ENCODE measurements at regions not wholly inside any gene's neighbourhood (a gene's known extent, or its start where the extent isn't known, plus 50 kb on each side); places are given as distances from the start of the nearest gene placed in this dataset.

- no peak for DNase-seq (ENCODE audit: low read depth, low spot score)
- H3K4me3 ChIP-seq (ENCODE audit: low read length): no peak overlapping the region
Observed at GRCh38 chr4:53923921-53924320, 140.5 kb downstream of the CHIC2 start.

DNA sequence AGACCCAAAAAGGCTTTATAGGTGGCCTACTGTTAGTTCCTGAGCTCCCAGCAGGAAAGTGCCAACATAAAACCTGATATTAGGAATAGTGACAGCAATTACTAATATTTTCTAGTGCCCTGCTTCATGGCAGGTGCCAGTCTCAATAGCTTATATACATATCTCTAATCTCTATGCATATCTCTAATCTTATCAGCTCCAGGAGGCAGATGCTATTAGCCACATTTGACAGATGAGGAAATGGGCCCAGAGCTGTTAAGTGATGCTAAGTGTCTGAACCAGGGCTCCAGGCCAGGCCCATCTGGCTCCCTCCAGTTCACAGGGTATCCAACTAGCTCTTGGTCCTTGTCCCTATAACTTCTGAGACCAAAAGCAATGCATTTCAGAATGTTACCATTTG lies 142.5 kb downstream of the CHIC2 start:
- DNase-seq (ENCODE audit: low read depth, low spot score): no peak
- H3K4me3 ChIP-seq (ENCODE audit: low read length): no peak overlapping the region

- no peak for DNase-seq (ENCODE audit: low read depth, low spot score)
- H3K4me3 ChIP-seq (ENCODE audit: low read length): no peak overlapping the region
Observed at GRCh38 chr4:53920883-53921282, 143.5 kb downstream of the CHIC2 start.

GRCh38 chr4:53920116-53920515 lies 144.3 kb downstream of the CHIC2 start:
- no peak for DNase-seq (ENCODE audit: low read depth, low spot score)

GRCh38 chr4:53919535-53919934 lies 144.9 kb downstream of the CHIC2 start:
- DNase-seq (ENCODE audit: low read depth, low spot score): no peak
- H3K4me3 ChIP-seq (ENCODE audit: low read length): no peak overlapping the region

More at GRCh38 chr4:53920116-53920515, 144.3 kb downstream of the CHIC2 start:
- no peak overlapping the region for H3K4me3 ChIP-seq (ENCODE audit: low read length)

GRCh38 chr4:53917729-53918128 lies 146.7 kb downstream of the CHIC2 start:
- no peak overlapping the region for H3K4me3 ChIP-seq (ENCODE audit: low read length)
- DNase-seq (ENCODE audit: low read depth, low spot score): no peak

DNA sequence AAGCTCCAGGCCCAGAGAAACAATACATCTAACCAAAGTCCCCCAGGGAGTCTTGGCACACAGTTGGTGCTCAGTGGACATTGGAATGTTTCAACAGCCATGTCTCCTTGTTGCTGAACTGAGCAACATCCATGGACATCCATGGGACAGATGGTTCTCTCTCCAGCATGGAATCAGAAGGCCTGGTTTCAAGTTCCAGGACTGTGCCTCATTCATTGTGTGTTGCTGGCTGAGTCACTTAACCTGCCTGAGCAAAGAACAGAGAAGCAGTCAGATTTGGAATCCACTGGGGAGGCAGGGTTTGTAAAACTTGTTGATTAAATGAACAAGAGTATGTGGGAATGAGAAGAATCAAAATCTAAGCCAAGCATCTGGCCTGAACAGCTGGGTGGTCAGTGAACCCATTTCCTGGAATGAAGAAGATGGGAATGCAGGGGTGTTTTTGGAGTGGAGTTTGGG lies 147.9 kb downstream of the CHIC2 start:
- no peak for DNase-seq (ENCODE audit: low read depth, low spot score)

GRCh38 chr4:53914313-53915016 lies 149.9 kb downstream of the CHIC2 start:
- H3K4me3 ChIP-seq (ENCODE audit: low read length): no peak overlapping the region
- no peak for DNase-seq (ENCODE audit: low read depth, low spot score)

More for the DNA sequence above, 147.9 kb downstream of the CHIC2 start:
- H3K4me3 ChIP-seq (ENCODE audit: low read length): no peak overlapping the region

- DNase-seq (ENCODE audit: low read depth, low spot score): no peak
- H3K4me3 ChIP-seq (ENCODE audit: low read length): no peak overlapping the region
Observed at GRCh38 chr4:53913771-53914170, 150.6 kb downstream of the CHIC2 start.

DNA sequence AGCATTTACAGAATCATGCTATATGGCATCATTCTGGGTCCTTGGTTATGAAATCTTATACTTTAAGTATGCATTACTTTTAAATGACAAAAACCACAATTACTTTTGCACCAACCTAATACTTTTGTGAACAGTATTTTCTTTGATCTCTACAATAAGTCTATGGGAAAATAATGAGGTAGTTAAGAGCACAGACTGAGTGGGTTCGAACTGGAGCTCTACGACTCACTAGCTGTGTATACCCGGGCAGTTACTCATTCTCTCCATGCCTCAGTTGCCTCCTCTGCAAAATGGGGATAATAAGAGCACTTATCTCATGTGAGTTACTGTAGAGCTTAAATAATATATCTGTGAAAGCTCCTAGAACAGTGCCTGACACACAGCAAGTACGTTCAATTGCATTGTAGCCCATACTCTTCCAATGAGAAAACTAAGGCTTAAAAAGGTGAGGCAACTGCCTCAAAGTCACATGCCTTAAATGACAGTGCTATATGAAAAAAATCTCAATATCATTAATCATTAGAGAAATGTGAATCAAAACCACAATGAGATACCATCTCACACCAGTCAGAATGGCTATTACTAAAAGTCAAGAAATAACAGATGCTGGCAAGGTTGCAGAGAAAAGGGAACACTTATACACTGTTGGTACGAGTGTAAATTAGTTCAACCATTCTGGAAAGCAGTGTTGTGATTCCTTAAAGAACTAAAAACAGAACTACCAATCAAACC lies 151.5 kb downstream of the CHIC2 start:
- H3K4me3 ChIP-seq (ENCODE audit: low read length): no peak overlapping the region
- no peak for DNase-seq (ENCODE audit: low read depth, low spot score)

GRCh38 chr4:53908661-53909078 lies 155.7 kb downstream of the CHIC2 start:
- DNase-seq (ENCODE audit: low read depth, low spot score): peak; percentile 48
- H3K4me3 ChIP-seq (ENCODE audit: low read length): no peak overlapping the region

DNA sequence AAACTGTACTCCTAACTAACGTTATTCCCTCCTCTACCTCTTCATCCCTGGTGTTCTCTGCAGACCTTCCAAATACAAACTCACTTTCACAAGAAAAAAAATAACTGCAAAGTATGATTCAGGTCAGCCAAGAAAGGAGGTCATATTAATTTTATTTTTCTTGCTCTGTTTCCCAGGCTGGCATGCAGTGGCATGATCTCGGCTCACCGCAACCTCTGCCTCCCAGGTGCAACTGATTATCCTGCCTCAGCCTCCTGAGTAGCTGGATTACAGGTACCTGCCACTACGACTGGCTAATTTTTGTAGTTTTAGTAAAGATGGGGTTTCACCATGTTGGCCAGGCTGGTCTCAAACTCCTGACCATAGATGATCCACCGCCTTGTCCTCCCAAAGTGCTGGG lies 156.6 kb downstream of the CHIC2 start:
- no peak for DNase-seq (ENCODE audit: low read depth, low spot score)
- no peak overlapping the region for H3K4me3 ChIP-seq (ENCODE audit: low read length)

- no peak overlapping the region for H3K4me3 ChIP-seq (ENCODE audit: low read length)
- DNase-seq (ENCODE audit: low read depth, low spot score): no peak
Observed at GRCh38 chr4:53906606-53907190, 157.7 kb downstream of the CHIC2 start.

DNA sequence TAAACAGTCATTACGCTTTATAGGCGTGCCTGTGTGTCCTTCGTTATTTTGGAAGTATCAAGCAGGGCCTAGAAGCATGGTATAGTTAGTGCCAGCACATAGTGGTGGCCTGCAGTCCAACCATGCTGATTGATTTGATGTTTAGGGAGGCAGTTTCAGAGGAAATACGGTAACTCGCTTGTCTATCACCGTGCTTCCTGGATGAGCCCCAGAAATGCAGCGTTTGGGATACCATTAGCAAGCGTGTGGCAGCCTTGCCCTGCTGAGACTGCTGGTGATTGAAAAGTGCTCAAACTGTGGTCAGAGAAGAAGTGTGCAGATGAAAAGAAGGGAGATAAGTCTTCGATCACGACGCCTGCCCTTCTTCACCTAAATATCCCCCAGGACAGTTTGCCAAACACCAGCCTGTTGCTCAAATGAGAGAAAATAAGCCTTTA lies 158.4 kb downstream of the CHIC2 start:
- H3K4me3 ChIP-seq (ENCODE audit: low read length): peak overlapping the region; percentile 28
- peak; percentile 29 for DNase-seq (ENCODE audit: low read depth, low spot score)

DNA sequence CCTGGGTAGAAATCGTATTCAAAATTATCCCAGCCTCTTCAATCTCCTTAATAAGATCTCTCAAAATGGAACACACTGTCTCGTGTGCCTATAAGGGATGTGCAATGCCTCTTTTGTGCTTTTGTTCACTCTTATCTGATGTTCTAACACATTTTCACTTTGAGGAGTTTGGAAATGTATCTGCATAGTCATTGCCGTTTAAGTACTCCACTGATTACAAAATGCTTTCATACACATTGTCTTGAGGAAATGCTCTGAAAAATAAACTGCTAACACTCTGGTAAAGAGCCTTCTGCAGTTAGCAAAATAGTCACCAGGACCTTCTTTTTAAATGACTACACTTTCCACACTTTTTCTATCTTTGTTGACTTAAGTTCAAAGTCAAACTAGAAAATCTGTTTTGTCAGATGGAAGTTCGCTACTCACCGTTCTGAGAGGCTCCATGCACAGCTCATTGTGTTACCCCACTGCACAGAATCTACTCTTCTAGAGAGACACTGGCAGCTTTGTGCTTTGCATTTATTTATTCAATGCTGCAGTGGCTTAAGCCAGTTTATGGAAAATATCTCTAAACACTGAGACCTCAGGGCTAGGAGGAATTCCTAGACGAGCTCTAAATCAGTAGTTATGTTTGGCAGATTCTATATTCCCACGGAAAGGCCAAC lies 159.0 kb downstream of the CHIC2 start:
- no peak overlapping the region for H3K4me3 ChIP-seq (ENCODE audit: low read length)
- no peak for DNase-seq (ENCODE audit: low read depth, low spot score)

GRCh38 chr4:53902786-53903185 lies 161.6 kb downstream of the CHIC2 start:
- DNase-seq (ENCODE audit: low read depth, low spot score): no peak
- H3K4me3 ChIP-seq (ENCODE audit: low read length): no peak overlapping the region

DNA sequence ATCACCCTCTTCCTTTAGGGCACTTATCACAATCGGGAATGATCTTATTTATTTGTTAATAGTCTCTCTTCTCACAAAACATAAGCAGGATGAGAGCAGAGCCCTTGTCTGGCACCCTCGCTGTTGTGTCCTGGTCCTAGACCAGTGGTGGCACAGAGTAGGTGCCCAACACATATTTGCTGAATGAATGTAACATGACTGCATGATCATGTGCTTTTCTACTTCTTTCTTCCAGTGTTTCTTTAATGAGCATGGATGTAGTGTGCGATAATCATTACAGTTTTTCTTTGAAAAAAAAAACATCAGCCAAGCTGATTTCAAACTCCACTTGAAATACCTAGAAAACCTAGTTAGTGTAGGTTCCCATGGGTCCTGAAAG lies 164.1 kb downstream of the CHIC2 start:
- no peak overlapping the region for H3K4me3 ChIP-seq (ENCODE audit: low read length)
- DNase-seq (ENCODE audit: low read depth, low spot score): no peak

DNA sequence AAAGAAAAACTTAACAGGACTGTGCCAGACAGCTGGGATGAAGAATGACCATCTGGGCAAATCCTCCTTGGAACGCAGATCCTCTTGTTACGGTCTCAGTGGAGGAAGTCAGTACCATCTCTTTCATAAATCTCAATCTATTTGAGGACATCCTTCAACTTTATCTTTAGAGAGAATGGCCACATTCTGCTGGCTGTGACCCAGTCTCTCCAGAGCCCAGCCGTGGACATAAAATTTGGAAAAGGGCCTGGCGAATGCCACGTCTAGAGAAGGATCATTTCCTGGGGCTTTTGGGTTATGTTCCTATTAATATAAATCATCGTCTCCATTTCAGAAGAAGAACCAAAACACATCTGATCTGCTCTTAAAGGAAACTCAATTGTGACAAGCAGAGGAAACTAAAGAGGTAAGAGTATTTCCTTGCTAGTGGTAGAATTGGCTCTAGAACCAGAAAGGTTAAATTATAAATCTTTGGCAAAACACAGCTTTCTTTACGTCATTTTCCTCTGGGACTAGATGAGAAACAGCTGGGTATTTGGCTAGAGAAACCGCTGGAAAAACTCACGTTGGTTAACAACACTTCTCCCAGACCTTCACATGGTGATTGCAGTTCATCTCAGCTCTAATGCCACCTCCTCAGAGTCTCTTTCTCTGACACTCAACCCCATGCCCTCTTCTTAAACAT lies 164.7 kb downstream of the CHIC2 start:
- no peak overlapping the region for H3K4me3 ChIP-seq (ENCODE audit: low read length)
- DNase-seq (ENCODE audit: low read depth, low spot score): no peak

GRCh38 chr4:53895137-53895536 lies 169.3 kb downstream of the CHIC2 start:
- no peak for DNase-seq (ENCODE audit: low read depth, low spot score)
- H3K4me3 ChIP-seq (ENCODE audit: low read length): no peak overlapping the region

Measured in Jurkat, Clone E6-1 (cell line).